B cell (primary cell): ENCODE measurements at regions not wholly inside any gene's neighbourhood (a gene's known extent, or its start where the extent isn't known, plus 50 kb on each side); places are given as distances from the start of the nearest gene placed in this dataset.

Experiments used
- CTCF ChIP-seq: fragments of 200-600 bp; IDR thresholded peaks from one replicate; pipeline ENCODE4 v1.8.0; 2022; ENCODE audit warnings: antibody characterized with exemption, mild to moderate bottlenecking
- EZH2 ChIP-seq: IDR thresholded peaks from 2 replicates; pipeline ENCODE4 v1.6.1; 2012; ENCODE audit warnings: borderline replicate concordance, low read depth, mild to moderate bottlenecking, moderate library complexity, low read length; ENCODE audit not compliant: insufficient read depth, poor library complexity, severe bottlenecking

GRCh38 chr4:181860668-181861067 is 382.5 kb upstream of the TENM3 start:
- TF ChIP-seq CTCF (no peak), EZH2 (no peak)
